HK-2 (cell line): ENCODE measurements at regions not wholly inside any gene's neighbourhood (a gene's known extent, or its start where the extent isn't known, plus 50 kb on each side); places are given as distances from the start of the nearest gene placed in this dataset.

Experiments used
- DNase-seq: peaks from one replicate; pipeline ENCODE4 v3.0.0-alpha.2; 2018; ENCODE audit not compliant: unreplicated experiment

- DNase-seq = no peak
These were observed 185.0 kb upstream of the SMIM21 start for GRCh38 chr18:75612456-75612855.

GRCh38 chr18:75607701-75608100 is 180.2 kb upstream of the SMIM21 start:
- no peak for DNase-seq

GRCh38 chr18:75592527-75592926 is 165.0 kb upstream of the SMIM21 start:
- no peak for DNase-seq

GRCh38 chr18:75588412-75588811 is 160.9 kb upstream of the SMIM21 start:
- no peak for DNase-seq

GRCh38 chr18:75587131-75587530 is 159.6 kb upstream of the SMIM21 start:
- no peak for DNase-seq

- DNase-seq = no peak
These were observed 158.8 kb upstream of the SMIM21 start for GRCh38 chr18:75586130-75586889.

- DNase-seq = no peak
These were observed 155.4 kb upstream of the SMIM21 start for GRCh38 chr18:75582940-75583339.

GRCh38 chr18:75582406-75582821 is 154.9 kb upstream of the SMIM21 start:
- no peak for DNase-seq

- DNase-seq = no peak
These were observed 154.0 kb upstream of the SMIM21 start for GRCh38 chr18:75581336-75582131.

- DNase-seq = no peak
These were observed 146.7 kb upstream of the SMIM21 start for GRCh38 chr18:75574187-75574586.

- no peak for DNase-seq
These were observed 135.6 kb upstream of the SMIM21 start for GRCh38 chr18:75563150-75563549.

GRCh38 chr18:75562216-75562615 is 134.7 kb upstream of the SMIM21 start:
- DNase-seq = no peak

- DNase-seq = no peak
These were observed 131.3 kb upstream of the SMIM21 start for GRCh38 chr18:75558790-75559189.

GRCh38 chr18:75556841-75557240 is 129.3 kb upstream of the SMIM21 start:
- no peak for DNase-seq

- no peak for DNase-seq
These were observed 127.2 kb upstream of the SMIM21 start for GRCh38 chr18:75554644-75555185.

- DNase-seq = no peak
These were observed 126.7 kb upstream of the SMIM21 start for GRCh38 chr18:75554176-75554575.

GRCh38 chr18:75553021-75553420 is 125.5 kb upstream of the SMIM21 start:
- no peak for DNase-seq

- DNase-seq = no peak
These were observed 123.6 kb upstream of the SMIM21 start for GRCh38 chr18:75551071-75551470.

GRCh38 chr18:75548353-75548905 is 120.9 kb upstream of the SMIM21 start:
- no peak for DNase-seq

- DNase-seq = no peak
These were observed 119.5 kb upstream of the SMIM21 start for GRCh38 chr18:75546964-75547363.

- no peak for DNase-seq
These were observed 117.7 kb upstream of the SMIM21 start for GRCh38 chr18:75545189-75545588.

- DNase-seq = no peak
These were observed 117.0 kb upstream of the SMIM21 start for GRCh38 chr18:75544496-75544895.

GRCh38 chr18:75544051-75544481 is 116.6 kb upstream of the SMIM21 start:
- no peak for DNase-seq
